ENCODE measurements at regions not wholly inside any gene's neighbourhood (a gene's known extent, or its start where the extent isn't known, plus 50 kb on each side); places are given as distances from the start of the nearest gene placed in this dataset.

GRCh38 chr20:10994991-10995700 is 321.3 kb upstream of the JAG1 start:
- no peaks in the 10 kb centered on the region for H4K20me1 ChIP-seq (ENCODE audit: insufficient read depth)
- TF ChIP-seq, protein P1, sequence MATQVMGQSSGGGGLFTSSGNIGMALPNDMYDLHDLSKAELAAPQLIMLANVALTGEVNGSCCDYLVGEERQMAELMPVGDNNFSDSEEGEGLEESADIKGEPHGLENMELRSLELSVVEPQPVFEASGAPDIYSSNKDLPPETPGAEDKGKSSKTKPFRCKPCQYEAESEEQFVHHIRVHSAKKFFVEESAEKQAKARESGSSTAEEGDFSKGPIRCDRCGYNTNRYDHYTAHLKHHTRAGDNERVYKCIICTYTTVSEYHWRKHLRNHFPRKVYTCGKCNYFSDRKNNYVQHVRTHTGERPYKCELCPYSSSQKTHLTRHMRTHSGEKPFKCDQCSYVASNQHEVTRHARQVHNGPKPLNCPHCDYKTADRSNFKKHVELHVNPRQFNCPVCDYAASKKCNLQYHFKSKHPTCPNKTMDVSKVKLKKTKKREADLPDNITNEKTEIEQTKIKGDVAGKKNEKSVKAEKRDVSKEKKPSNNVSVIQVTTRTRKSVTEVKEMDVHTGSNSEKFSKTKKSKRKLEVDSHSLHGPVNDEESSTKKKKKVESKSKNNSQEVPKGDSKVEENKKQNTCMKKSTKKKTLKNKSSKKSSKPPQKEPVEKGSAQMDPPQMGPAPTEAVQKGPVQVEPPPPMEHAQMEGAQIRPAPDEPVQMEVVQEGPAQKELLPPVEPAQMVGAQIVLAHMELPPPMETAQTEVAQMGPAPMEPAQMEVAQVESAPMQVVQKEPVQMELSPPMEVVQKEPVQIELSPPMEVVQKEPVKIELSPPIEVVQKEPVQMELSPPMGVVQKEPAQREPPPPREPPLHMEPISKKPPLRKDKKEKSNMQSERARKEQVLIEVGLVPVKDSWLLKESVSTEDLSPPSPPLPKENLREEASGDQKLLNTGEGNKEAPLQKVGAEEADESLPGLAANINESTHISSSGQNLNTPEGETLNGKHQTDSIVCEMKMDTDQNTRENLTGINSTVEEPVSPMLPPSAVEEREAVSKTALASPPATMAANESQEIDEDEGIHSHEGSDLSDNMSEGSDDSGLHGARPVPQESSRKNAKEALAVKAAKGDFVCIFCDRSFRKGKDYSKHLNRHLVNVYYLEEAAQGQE (IDR thresholded peaks at IDR 0.05; ENCODE audit: low read depth, low read length) = no peak
- TF ChIP-seq RFX5 (IDR thresholded peaks at IDR 0.05; ENCODE audit: low read length) = no peak
- no peak for TF ChIP-seq FOSL2 (IDR thresholded peaks at IDR 0.05; ENCODE audit: borderline replicate concordance, low read depth)
- TF ChIP-seq ELF1 (IDR thresholded peaks at IDR 0.05) = no peak
- TF ChIP-seq SIN3A (IDR thresholded peaks at IDR 0.05; ENCODE audit: borderline replicate concordance, low read depth, low read length) = no peak
- TF ChIP-seq JUND (IDR thresholded peaks at IDR 0.05) = no peak
- TF ChIP-seq GABPA (IDR thresholded peaks at IDR 0.05; ENCODE audit: low read depth) = no peak
- no peak for TF ChIP-seq FOXM1 (IDR thresholded peaks at IDR 0.05; ENCODE audit: low read depth)
- TF ChIP-seq TEAD4 (IDR thresholded peaks at IDR 0.05; ENCODE audit: borderline replicate concordance, insufficient read depth) = no peak
- TF ChIP-seq, protein P2, sequence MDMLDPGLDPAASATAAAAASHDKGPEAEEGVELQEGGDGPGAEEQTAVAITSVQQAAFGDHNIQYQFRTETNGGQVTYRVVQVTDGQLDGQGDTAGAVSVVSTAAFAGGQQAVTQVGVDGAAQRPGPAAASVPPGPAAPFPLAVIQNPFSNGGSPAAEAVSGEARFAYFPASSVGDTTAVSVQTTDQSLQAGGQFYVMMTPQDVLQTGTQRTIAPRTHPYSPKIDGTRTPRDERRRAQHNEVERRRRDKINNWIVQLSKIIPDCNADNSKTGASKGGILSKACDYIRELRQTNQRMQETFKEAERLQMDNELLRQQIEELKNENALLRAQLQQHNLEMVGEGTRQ (IDR thresholded peaks at IDR 0.05; ENCODE audit: borderline replicate concordance, low read depth, low read length) = no peak
- TF ChIP-seq EP300 (IDR thresholded peaks at IDR 0.05; ENCODE audit: borderline replicate concordance in 1 of 2, low read depth in 1 of 2, low read length in 1 of 2) = no peak
- no peak for TF ChIP-seq TCF12 (IDR thresholded peaks at IDR 0.05)
- TF ChIP-seq YY1 (IDR thresholded peaks at IDR 0.05; ENCODE audit: low read depth) = no peak
- no peak for TF ChIP-seq FOXJ3 (CRISPR knock-in tag; IDR thresholded peaks at IDR 0.05)
- TF ChIP-seq NRF1 (IDR thresholded peaks at IDR 0.05; ENCODE audit: low read depth, low read length) = no peak
- TF ChIP-seq, protein P3, sequence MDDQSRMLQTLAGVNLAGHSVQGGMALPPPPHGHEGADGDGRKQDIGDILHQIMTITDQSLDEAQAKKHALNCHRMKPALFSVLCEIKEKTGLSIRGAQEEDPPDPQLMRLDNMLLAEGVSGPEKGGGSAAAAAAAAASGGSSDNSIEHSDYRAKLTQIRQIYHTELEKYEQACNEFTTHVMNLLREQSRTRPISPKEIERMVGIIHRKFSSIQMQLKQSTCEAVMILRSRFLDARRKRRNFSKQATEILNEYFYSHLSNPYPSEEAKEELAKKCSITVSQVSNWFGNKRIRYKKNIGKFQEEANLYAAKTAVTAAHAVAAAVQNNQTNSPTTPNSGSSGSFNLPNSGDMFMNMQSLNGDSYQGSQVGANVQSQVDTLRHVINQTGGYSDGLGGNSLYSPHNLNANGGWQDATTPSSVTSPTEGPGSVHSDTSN (IDR thresholded peaks at IDR 0.05) = no peak
- TF ChIP-seq IRF3 (IDR thresholded peaks at IDR 0.05; ENCODE audit: low read depth, low read length) = no peak
- TF ChIP-seq RCOR1 (IDR thresholded peaks at IDR 0.05; ENCODE audit: low read length) = no peak
- ChIA-PET POLR2A (no interaction called here), CTCF (interaction anchor here (0.6 kb wide), 1 partner anchor 184 kb away, joined by 3 read pairs; no protein-coding TSS in a partner anchor)
- DNase-seq = no peak
- no peak overlapping the region for H3K4me3 ChIP-seq (ENCODE audit: low read depth in 2 of 2, low read length in 1 of 2)
- no peaks in the 10 kb centered on the region for H3F3A ChIP-seq (replicated peaks; ENCODE audit: insufficient read depth)
- H3K4me2 ChIP-seq = no peak overlapping the region
- no peaks in the 10 kb centered on the region for H3K79me2 ChIP-seq (ENCODE audit: insufficient read depth)
- H3K27ac ChIP-seq (ENCODE audit: low read depth in 2 of 2, low read length in 1 of 2) = no peak overlapping the region
- no peak overlapping the region for H3K9ac ChIP-seq
- H3K36me3 ChIP-seq (replicated peaks in 1 of 2; ENCODE audit: control insufficient read depth in 1 of 2, insufficient read depth in 2 of 2, low read length in 1 of 2) = no peaks in the 10 kb centered on the region
- no peaks in the 10 kb centered on the region for H3K27me3 ChIP-seq (ENCODE audit: insufficient read depth)
- no peaks in the 10 kb centered on the region for H3K9me2 ChIP-seq
- no peak overlapping the region for H2AFZ ChIP-seq (ENCODE audit: low read depth)
- 98% methylated on average over 2 of the region's 2 CpGs for WGBS (ENCODE audit: low lambda C conversion rate)
- no peaks in the 10 kb centered on the region for H3K4me1 ChIP-seq (ENCODE audit: control insufficient read depth in 1 of 2, insufficient read depth in 2 of 2, low read depth in 1 of 2, low read length in 1 of 2)
- no peaks in the 10 kb centered on the region for H3K9me3 ChIP-seq
